H1 (cell line): ENCODE measurements at regions not wholly inside any gene's neighbourhood (a gene's known extent, or its start where the extent isn't known, plus 50 kb on each side); places are given as distances from the start of the nearest gene placed in this dataset.

Experiments used
- CTCF ChIA-PET: fragments of 300-600 bp; sonication (Branson Sonifier 250); formaldehyde crosslinking; loops from one replicate; lab custom pipeline; 2021; ENCODE audit not compliant: partially characterized antibody; lab: Charles Lee
- POLR2A ChIA-PET: fragments of 300-600 bp; sonication (Branson Sonifier 250); formaldehyde crosslinking; loops from one replicate; lab custom pipeline; 2021; ENCODE audit warnings: inconsistent platforms; ENCODE audit not compliant: partially characterized antibody; lab: Charles Lee
- DNase-seq, 2 experiments: peaks; one replicate each; pipeline versions ENCODE4 v3.0.0 to v3.0.0-alpha.2; 2010 to 2022; ENCODE audit warnings: low spot score in 2 of 2, low read depth in 1 of 2, mixed read lengths in 1 of 2
- FAIRE-seq: peaks from 2 replicates; lab custom pipeline; 2011; peaks lifted over from hg19 to GRCh38; lab: Jason Lieb, UNC
- H2AFZ ChIP-seq: 2 replicates; pipeline ENCODE4 v1.8.1; 2012; ENCODE audit warnings: low read length, inconsistent platforms
- H2AK5ac ChIP-seq: 2 replicates; pipeline ENCODE4 v1.6.1; 2013; ENCODE audit warnings: low read depth, low read length
- H2BK120ac ChIP-seq: replicated peaks from 2 replicates; pipeline ENCODE3; 2013; ENCODE audit warnings: low read depth, low read length, inconsistent platforms
- H2BK12ac ChIP-seq: 2 replicates; pipeline ENCODE4 v1.6.1; 2013; ENCODE audit warnings: low read depth, low read length
- H2BK15ac ChIP-seq: 2 replicates; pipeline ENCODE4 v1.6.1; 2013; ENCODE audit warnings: low read length
- H2BK20ac ChIP-seq: 2 replicates; pipeline ENCODE4 v1.6.1; 2013; ENCODE audit warnings: low read length
- H2BK5ac ChIP-seq: 2 replicates; pipeline ENCODE4 v1.6.1; 2013; ENCODE audit warnings: low read depth, low read length
- H3K14ac ChIP-seq: 2 replicates; pipeline ENCODE4 v1.6.1; 2013; ENCODE audit warnings: inconsistent platforms; ENCODE audit not compliant: insufficient read length
- H3K18ac ChIP-seq: 2 replicates; pipeline ENCODE4 v1.6.1; 2013; ENCODE audit warnings: low read length; ENCODE audit errors: extremely low read depth
- H3K23ac ChIP-seq: 2 replicates; pipeline ENCODE4 v1.6.1; 2013; ENCODE audit warnings: inconsistent platforms; ENCODE audit not compliant: insufficient read length
- H3K23me2 ChIP-seq: 2 replicates; pipeline ENCODE4 v1.6.1; 2013; ENCODE audit warnings: low read depth, low read length
- H3K27ac ChIP-seq: 2 replicates; pipeline ENCODE4 v1.6.1; 2011; ENCODE audit warnings: low read depth, low read length, inconsistent platforms
- H3K27me3 ChIP-seq, 4 experiments: replicated peaks in 1 of 4; 1 replicate in 1 of 4; 2 replicates in 3 of 4; pipeline versions ENCODE4 v1.6.1 to v1.8.1; 2011 to 2013; ENCODE audit warnings: low read length in 3 of 4, mild to moderate bottlenecking in 3 of 4, inconsistent platforms in 2 of 4, mixed read lengths in 2 of 4, moderate library complexity in 1 of 4; ENCODE audit not compliant: control insufficient read depth in 3 of 4, insufficient read depth in 3 of 4; ENCODE audit errors: extremely low read depth in 1 of 4
- H3K36me3 ChIP-seq, 4 experiments: 2 replicates each; pipeline versions ENCODE4 v1.6.1 to v1.8.1; 2011 to 2013; ENCODE audit warnings: mild to moderate bottlenecking in 4 of 4, low read length in 3 of 4, moderate library complexity in 2 of 4, control low read depth in 1 of 4, inconsistent platforms in 1 of 4; ENCODE audit not compliant: insufficient read depth in 4 of 4, control insufficient read depth in 2 of 4
- H3K4ac ChIP-seq: replicated peaks from 2 replicates; pipeline ENCODE3; 2013; ENCODE audit warnings: low read length, low read depth, mixed read lengths, inconsistent platforms; ENCODE audit not compliant: insufficient read length
- H3K4me1 ChIP-seq, 4 experiments: replicated peaks in 1 of 4; 1 replicate in 1 of 4; 2 replicates in 3 of 4; pipeline versions ENCODE4 v1.6.1 to v1.8.1; 2011 to 2013; ENCODE audit warnings: low read length in 3 of 4, inconsistent platforms in 2 of 4, mixed read lengths in 1 of 4; ENCODE audit not compliant: insufficient read depth in 4 of 4, control insufficient read depth in 3 of 4
- H3K4me2 ChIP-seq, 2 experiments: 2 replicates each; pipeline versions ENCODE4 v1.6.1 to v1.8.1; 2011 to 2013; ENCODE audit warnings: low read depth in 2 of 2, low read length in 2 of 2, control low read depth in 1 of 2, inconsistent platforms in 1 of 2, mild to moderate bottlenecking in 1 of 2; ENCODE audit not compliant: insufficient read depth in 1 of 2
- H3K4me3 ChIP-seq, 4 experiments: fragments of 200-600, 300-600 bp in 1 of 4; sonication (generic), shearing (Covaris generic), sonication (Bioruptor Twin) in 1 of 4; 2 replicates each; pipeline versions ENCODE4 v1.5.1 to v1.8.1; 2011 to 2016; ENCODE audit warnings: low read length in 4 of 4, low read depth in 3 of 4, control low read depth in 2 of 4, inconsistent platforms in 2 of 4, mild to moderate bottlenecking in 2 of 4, mixed read lengths in 1 of 4, moderate library complexity in 1 of 4; ENCODE audit not compliant: insufficient read depth in 2 of 4; ENCODE audit errors: extremely low read depth in 1 of 4
- H3K56ac ChIP-seq: replicated peaks from 2 replicates; pipeline ENCODE3; 2013; ENCODE audit warnings: low read depth, mild to moderate bottlenecking, mixed read lengths, low read length, inconsistent platforms; ENCODE audit not compliant: insufficient read length
- H3K79me1 ChIP-seq: 2 replicates; pipeline ENCODE4 v1.6.1; 2013; ENCODE audit warnings: low read depth, low read length, control low read depth
- H3K79me2 ChIP-seq, 2 experiments: 2 replicates each; pipeline versions ENCODE4 v1.6.1 to v1.8.1; 2012 to 2013; ENCODE audit warnings: low read length in 2 of 2, mild to moderate bottlenecking in 2 of 2, inconsistent platforms in 1 of 2; ENCODE audit not compliant: insufficient read depth in 2 of 2, control insufficient read depth in 1 of 2
- H3K9ac ChIP-seq, 4 experiments: replicated peaks in 1 of 4; 1 replicate in 1 of 4; 2 replicates in 3 of 4; pipeline versions ENCODE4 v1.6.1 to v1.8.1; 2011 to 2013; ENCODE audit warnings: low read depth in 3 of 4, low read length in 3 of 4, control low read depth in 2 of 4, mild to moderate bottlenecking in 2 of 4, moderate library complexity in 2 of 4, inconsistent platforms in 1 of 4; ENCODE audit errors: extremely low read depth in 1 of 4
- H3K9me3 ChIP-seq, 2 experiments: 2 replicates each; pipeline versions ENCODE4 v1.6.1 to v1.8.1; 2012 to 2013; ENCODE audit warnings: mild to moderate bottlenecking in 2 of 2, moderate library complexity in 2 of 2, control low read depth in 1 of 2, inconsistent platforms in 1 of 2, low read depth in 1 of 2, low read length in 1 of 2, mixed read lengths in 1 of 2; ENCODE audit not compliant: insufficient read depth in 2 of 2
- H4K20me1 ChIP-seq, 2 experiments: replicated peaks in 1 of 2; 2 replicates each; pipeline versions ENCODE3 to v1.8.1; 2011 to 2013; ENCODE audit warnings: inconsistent platforms in 2 of 2, low read length in 2 of 2, mild to moderate bottlenecking in 1 of 2; ENCODE audit not compliant: insufficient read depth in 2 of 2, control insufficient read depth in 1 of 2
- H4K5ac ChIP-seq: 2 replicates; pipeline ENCODE4 v1.6.1; 2013; ENCODE audit warnings: low read length, low read depth, mixed read lengths, inconsistent platforms; ENCODE audit not compliant: insufficient read length
- H4K8ac ChIP-seq: 2 replicates; pipeline ENCODE4 v1.8.0; 2013; ENCODE audit warnings: mild to moderate bottlenecking, moderate library complexity, low read length, inconsistent platforms; ENCODE audit not compliant: insufficient read depth; ENCODE audit errors: extremely low read depth
- H4K91ac ChIP-seq: replicated peaks from 2 replicates; pipeline ENCODE3; 2013; ENCODE audit warnings: low read length, mixed read lengths, inconsistent platforms; ENCODE audit not compliant: insufficient read length
- CHD1 ChIP-seq: IDR thresholded peaks from 2 replicates; pipeline ENCODE4 v1.6.1; 2012; ENCODE audit warnings: low read depth, low read length, improper control_type of control experiment
- CHD2 ChIP-seq: IDR thresholded peaks from 2 replicates; pipeline ENCODE4 v1.6.1; 2012; ENCODE audit warnings: low read length, improper control_type of control experiment
- NRF1 ChIP-seq: IDR thresholded peaks from 2 replicates; pipeline ENCODE4 v1.6.1; 2011; ENCODE audit warnings: mild to moderate bottlenecking, low read depth, low read length, improper control_type of control experiment
- RAD21 ChIP-seq, 2 experiments: IDR thresholded peaks in 1 of 2; conservative IDR thresholded peaks in 1 of 2; 2 replicates each; pipeline ENCODE4 v1.6.1; 2011; ENCODE audit warnings: low read depth in 2 of 2, low read length in 2 of 2, improper control_type of control experiment in 1 of 2, inconsistent platforms in 1 of 2, mild to moderate bottlenecking in 1 of 2, moderate library complexity in 1 of 2
- RNF2 ChIP-seq: fragments of 200-900, 300-1000 bp; sonication (generic); IDR thresholded peaks from 2 replicates; pipeline ENCODE4 v1.7.1; 2016; ENCODE audit warnings: borderline replicate concordance, low read depth, mild to moderate bottlenecking, antibody characterized with exemption, low read length; ENCODE audit not compliant: poor library complexity, severe bottlenecking; ENCODE audit errors: missing control alignments
- SIX5 ChIP-seq: IDR thresholded peaks from 2 replicates; pipeline ENCODE4 v1.6.1; 2011; ENCODE audit warnings: mild to moderate bottlenecking, low read depth, low read length
- SUZ12 ChIP-seq: fragments of 200-600 bp; sonication (generic); IDR thresholded peaks from 2 replicates; pipeline ENCODE4 v1.6.1; 2012; ENCODE audit warnings: mild to moderate bottlenecking, inconsistent platforms, low read length, moderate library complexity, mixed read lengths
- TAF7 ChIP-seq: optimal IDR thresholded peaks from 2 replicates; pipeline ENCODE3; 2011; ENCODE audit warnings: low read depth, mild to moderate bottlenecking, inconsistent platforms, low read length, moderate library complexity, borderline replicate concordance
- WGBS, 2 experiments: shearing (Covaris generic) in 1 of 2; methylation state at CpG; one replicate each; pipeline versions ENCODE4 v1.1.6 to v1.1.7; 2013 to 2015; ENCODE audit warnings: low lambda C conversion rate in 2 of 2, mixed read lengths in 2 of 2, inconsistent platforms in 1 of 2, low coverage in 1 of 2, missing lambda C conversion rate in 1 of 2; ENCODE audit not compliant: insufficient replicate concordance in 2 of 2, insufficient coverage in 1 of 2, insufficient read length in 1 of 2; ENCODE audit errors: extremely low coverage in 1 of 2, missing lambda C conversion rate in 1 of 2; 5-methylcytosine and 5-hydroxymethylcytosine counted together
- TF ChIP-seq, protein P1 (sequence below): IDR thresholded peaks from 2 replicates; pipeline ENCODE4 v1.6.1; 2011; ENCODE audit warnings: low read length, improper control_type of control experiment
- TF ChIP-seq, protein P2 (sequence below): IDR thresholded peaks from 2 replicates; pipeline ENCODE4 v1.6.1; 2011; ENCODE audit warnings: low read depth, mild to moderate bottlenecking, low read length; ENCODE audit not compliant: insufficient read depth

DNA sequence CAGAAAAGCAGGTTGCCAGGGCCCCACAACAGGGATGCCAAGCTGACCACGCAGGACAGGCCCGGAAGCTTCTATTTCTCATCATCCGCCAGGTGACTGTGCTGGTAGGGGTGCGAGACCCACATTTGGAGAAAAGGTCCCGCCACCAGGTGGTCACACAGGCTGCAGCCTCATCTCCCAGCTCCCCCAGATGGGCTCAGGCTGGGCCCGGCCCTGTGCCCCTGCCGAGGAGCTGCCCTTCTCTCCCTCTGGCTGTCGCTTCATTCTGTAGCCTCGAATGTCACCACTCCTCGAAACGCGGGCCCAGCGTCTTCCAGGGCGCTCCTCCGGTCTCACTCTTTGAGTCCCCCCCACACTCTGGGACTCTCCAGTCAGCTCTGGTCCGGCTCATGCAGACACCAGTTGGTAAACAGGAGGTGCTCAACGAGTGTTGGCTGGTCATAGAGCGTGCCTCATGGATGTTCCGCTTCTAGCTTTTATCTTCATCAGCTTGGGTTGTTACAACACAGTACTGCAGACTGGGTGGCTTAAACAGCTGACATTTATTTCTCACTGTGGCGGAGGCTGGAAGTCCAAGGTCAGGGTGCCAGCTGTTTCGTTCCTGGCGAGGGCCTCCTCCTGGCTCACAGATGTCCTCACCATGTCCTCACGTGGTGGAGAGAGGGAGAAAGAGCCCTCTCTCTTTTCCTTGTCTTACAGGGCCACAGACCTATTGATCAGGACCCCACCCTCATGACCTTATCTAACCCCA lies 87.1 kb downstream of the TEX29 start:
- Histone ChIP-seq H3K18ac (no peak overlapping the region), H3K56ac (no peak overlapping the region), H3K4me3 (no peak overlapping the region), H2AFZ (no peak overlapping the region), H3K23me2 (no peaks in the 10 kb centered on the region), H3K36me3 (no peaks in the 10 kb centered on the region), H3K79me1 (no peaks in the 10 kb centered on the region), H3K79me2 (no peaks in the 10 kb centered on the region), H4K8ac (no peak overlapping the region), H3K4ac (no peak overlapping the region), H3K14ac (no peak overlapping the region), H4K5ac (no peak overlapping the region), H4K91ac (no peak overlapping the region), H2BK20ac (no peak overlapping the region), H3K27ac (no peak overlapping the region), H2BK5ac (no peak overlapping the region), H3K9me3 (no peaks in the 10 kb centered on the region), H2BK12ac (no peak overlapping the region), H4K20me1 (no peaks in the 10 kb centered on the region), H2BK120ac (no peak overlapping the region), H3K23ac (no peak overlapping the region), H3K27me3 (no peaks in the 10 kb centered on the region), H2AK5ac (no peak overlapping the region), H3K4me2 (no peak overlapping the region), H2BK15ac (no peak overlapping the region), H3K9ac (no peak overlapping the region), H3K4me1 (no peaks in the 10 kb centered on the region; a peak in 2 of 7 replicates)
- DNase-seq (no peak), FAIRE-seq (no peak)
- ChIA-PET POLR2A (no interaction called here), CTCF (interaction anchor here (0.6 to 5.1 kb wide), 7 partner anchors 10 to 1062 kb away, joined by 3 to 31 read pairs (median 4); no protein-coding TSS in a partner anchor)
- WGBS, 2 experiments = 93% methylated on average over 22 of the region's 23 CpGs; no CpG with 5 or more reads in 1 of the 2 experiments
- TF ChIP-seq SUZ12 (no peak), SIX5 (no peak), CHD1 (no peak), RNF2 (no peak), RAD21 (IDR thresholded peaks at IDR 0.05 in 1 of 2, conservative IDR thresholded peaks at IDR 0.05 in 1 of 2; ENCODE audit: low read depth in 2 of 2, low read length in 2 of 2) (no peak), TAF7 (no peak), NRF1 (no peak), CHD2 (no peak)
- TF ChIP-seq, protein P1, sequence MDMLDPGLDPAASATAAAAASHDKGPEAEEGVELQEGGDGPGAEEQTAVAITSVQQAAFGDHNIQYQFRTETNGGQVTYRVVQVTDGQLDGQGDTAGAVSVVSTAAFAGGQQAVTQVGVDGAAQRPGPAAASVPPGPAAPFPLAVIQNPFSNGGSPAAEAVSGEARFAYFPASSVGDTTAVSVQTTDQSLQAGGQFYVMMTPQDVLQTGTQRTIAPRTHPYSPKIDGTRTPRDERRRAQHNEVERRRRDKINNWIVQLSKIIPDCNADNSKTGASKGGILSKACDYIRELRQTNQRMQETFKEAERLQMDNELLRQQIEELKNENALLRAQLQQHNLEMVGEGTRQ = no peak
- TF ChIP-seq, protein P2, sequence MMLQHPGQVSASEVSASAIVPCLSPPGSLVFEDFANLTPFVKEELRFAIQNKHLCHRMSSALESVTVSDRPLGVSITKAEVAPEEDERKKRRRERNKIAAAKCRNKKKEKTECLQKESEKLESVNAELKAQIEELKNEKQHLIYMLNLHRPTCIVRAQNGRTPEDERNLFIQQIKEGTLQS = no peak
